Panc1 (cell line): ENCODE measurements at regions not wholly inside any gene's neighbourhood (a gene's known extent, or its start where the extent isn't known, plus 50 kb on each side); places are given as distances from the start of the nearest gene placed in this dataset.

Experiments used
- ATAC-seq: fragments of 200-7000 bp; cut with Tn5 transposase; 2 replicates; pipeline ENCODE4 v1.9.1; 2020; ENCODE audit warnings: mild to moderate bottlenecking, moderate library complexity
- BruUV-seq: library from RNA; stranded (reverse); fragments of 400-500 nt; replicated peaks from 2 replicates; lab custom pipeline; 2021; lab: Mats Ljungman, UMichigan
- CTCF ChIA-PET: fragments of 300-600 bp; sonication (Branson Sonifier 250); formaldehyde crosslinking; loops from one replicate; lab custom pipeline; 2022; ENCODE audit warnings: antibody characterized with exemption; lab: Charles Lee
- POLR2A ChIA-PET: fragments of 300-600 bp; sonication (Branson Sonifier 250); formaldehyde crosslinking; loops from one replicate; lab custom pipeline; 2022; ENCODE audit warnings: antibody characterized with exemption; lab: Charles Lee
- DNase-seq: peaks from one replicate; pipeline ENCODE4 v3.0.0-alpha.2; 2010; ENCODE audit warnings: low read depth, low spot score
- H3K27ac ChIP-seq: 2 replicates; pipeline ENCODE4 v1.5.1; 2011; ENCODE audit warnings: mild to moderate bottlenecking, low read length, inconsistent platforms
- H3K27me3 ChIP-seq: fragments of 200-500 bp; sonication (Bioruptor generic); 2 replicates; pipeline ENCODE4 v1.6.0; 2014; ENCODE audit warnings: low read length, inconsistent platforms; ENCODE audit not compliant: control insufficient read depth, insufficient read depth
- H3K36me3 ChIP-seq: fragments of 200-500 bp; sonication (Bioruptor generic); 2 replicates; pipeline ENCODE4 v1.5.1; 2014; ENCODE audit warnings: inconsistent platforms, mild to moderate bottlenecking, low read length, moderate library complexity; ENCODE audit not compliant: control insufficient read depth, insufficient read depth
- H3K4me1 ChIP-seq: 2 replicates; pipeline ENCODE4 v1.5.1; 2011; ENCODE audit warnings: inconsistent platforms, mild to moderate bottlenecking, low read length, moderate library complexity; ENCODE audit not compliant: control insufficient read depth, insufficient read depth
- H3K4me3 ChIP-seq, 2 experiments: 2 replicates each; pipeline ENCODE4 v1.5.1; 2011 to 2012; ENCODE audit warnings: low read depth in 2 of 2, low read length in 2 of 2, mild to moderate bottlenecking in 2 of 2, inconsistent platforms in 1 of 2, moderate library complexity in 1 of 2
- H3K9me3 ChIP-seq: fragments of 200-500 bp; sonication (Bioruptor generic); 2 replicates; pipeline ENCODE4 v1.5.1; 2014; ENCODE audit warnings: low read depth, mild to moderate bottlenecking, inconsistent platforms, low read length, moderate library complexity; ENCODE audit not compliant: control insufficient read depth, insufficient read depth
- CTCF ChIP-seq: fragments of 450-650 bp; IDR thresholded peaks from 2 replicates; pipeline ENCODE4 v1.5.1; 2017; ENCODE audit warnings: mild to moderate bottlenecking
- POLR2AphosphoS5 ChIP-seq: IDR thresholded peaks from 2 replicates; pipeline ENCODE4 v1.6.1; 2012; ENCODE audit warnings: mild to moderate bottlenecking, low read depth, low read length, moderate library complexity
- REST ChIP-seq, 2 experiments: IDR thresholded peaks; 2 replicates each; pipeline ENCODE4 v1.6.1; 2011 to 2012; ENCODE audit warnings: low read depth in 2 of 2, control low read depth in 1 of 2, low read length in 1 of 2, mild to moderate bottlenecking in 1 of 2, moderate library complexity in 1 of 2; ENCODE audit not compliant: insufficient read depth in 1 of 2
- SIN3A ChIP-seq: IDR thresholded peaks from 2 replicates; pipeline ENCODE4 v1.6.1; 2012; ENCODE audit warnings: low read depth, mild to moderate bottlenecking, low read length, moderate library complexity, borderline replicate concordance; ENCODE audit not compliant: insufficient read depth
- TCF7L2 ChIP-seq: IDR thresholded peaks from 2 replicates; pipeline ENCODE4 v1.6.1; 2011; ENCODE audit warnings: mild to moderate bottlenecking, low read depth, low read length, inconsistent platforms
- in situ Hi-C: cut with HindIII; loops from 2 replicates; pipeline ENCODE4 v1.10.0; 2016; ENCODE audit warnings: low sequenced_read_pairs, low pct_unique_long_range_greater_than_20kb
- intact Hi-C: fragments of 100-400 bp; cut with micrococcal nuclease; formaldehyde crosslinking; loops from one replicate; pipeline ENCODE4 v1.10.0; 2022; ENCODE audit not compliant: unreplicated experiment

- no peak overlapping the region; the same call in 1 of the 2 replicates for H3K27ac ChIP-seq
- no peaks in the 10 kb centered on the region for H3K9me3 ChIP-seq
- no peaks in the 10 kb centered on the region for H3K4me1 ChIP-seq
- no peak overlapping the region for H3K4me3 ChIP-seq
- ChIA-PET POLR2A (no interaction called here), CTCF (no interaction called here)
- H3K27me3 ChIP-seq = no peaks in the 10 kb centered on the region
- in situ Hi-C loops (no loop called here), intact Hi-C loops (loop anchor here (1.0 kb wide), 1 partner anchor 20 kb away; no protein-coding TSS in a partner anchor)
- BruUV-seq = no TSS peak
- peak; percentile 75 for TF ChIP-seq TCF7L2
- no peak for TF ChIP-seq REST (IDR thresholded peaks at IDR 0.05; ENCODE audit: insufficient read depth in 1 of 2, low read depth in 2 of 2, low read length in 1 of 2)
- DNase-seq (no peak), ATAC-seq (peak; percentile 87; the same call in 1 of the 2 replicates)
- H3K36me3 ChIP-seq = no peaks in the 10 kb centered on the region
These were observed 511.0 kb upstream of the PCDH15 start for GRCh38 chr10:55311848-55312635.

GRCh38 chr10:55310143-55310542, 509.1 kb upstream of the PCDH15 start:
- no peak overlapping the region for H3K27ac ChIP-seq
- no peak for TF ChIP-seq CTCF
- TF ChIP-seq TCF7L2 = no peak
- no peak for TF ChIP-seq REST (IDR thresholded peaks at IDR 0.05; ENCODE audit: insufficient read depth in 1 of 2, low read depth in 2 of 2, low read length in 1 of 2)
- no peak for TF ChIP-seq POLR2AphosphoS5
- TF ChIP-seq SIN3A = no peak
- CTCF ChIA-PET = no interaction called here
- intact Hi-C loops = no loop called here
- H3K4me1 ChIP-seq = no peaks in the 10 kb centered on the region
- no peak overlapping the region for H3K4me3 ChIP-seq
- ATAC-seq (no peak), DNase-seq (no peak)
- H3K9me3 ChIP-seq = no peaks in the 10 kb centered on the region
- no TSS peak for BruUV-seq
- in situ Hi-C loops = no loop called here
- POLR2A ChIA-PET = no interaction called here
- no peaks in the 10 kb centered on the region for H3K36me3 ChIP-seq
- no peaks in the 10 kb centered on the region for H3K27me3 ChIP-seq
